ENCODE measurements at regions not wholly inside any gene's neighbourhood (a gene's known extent, or its start where the extent isn't known, plus 50 kb on each side); places are given as distances from the start of the nearest gene placed in this dataset.
A peak's percentile ranks its signal among the peaks of the same experiment; 100 is the strongest.

DNA sequence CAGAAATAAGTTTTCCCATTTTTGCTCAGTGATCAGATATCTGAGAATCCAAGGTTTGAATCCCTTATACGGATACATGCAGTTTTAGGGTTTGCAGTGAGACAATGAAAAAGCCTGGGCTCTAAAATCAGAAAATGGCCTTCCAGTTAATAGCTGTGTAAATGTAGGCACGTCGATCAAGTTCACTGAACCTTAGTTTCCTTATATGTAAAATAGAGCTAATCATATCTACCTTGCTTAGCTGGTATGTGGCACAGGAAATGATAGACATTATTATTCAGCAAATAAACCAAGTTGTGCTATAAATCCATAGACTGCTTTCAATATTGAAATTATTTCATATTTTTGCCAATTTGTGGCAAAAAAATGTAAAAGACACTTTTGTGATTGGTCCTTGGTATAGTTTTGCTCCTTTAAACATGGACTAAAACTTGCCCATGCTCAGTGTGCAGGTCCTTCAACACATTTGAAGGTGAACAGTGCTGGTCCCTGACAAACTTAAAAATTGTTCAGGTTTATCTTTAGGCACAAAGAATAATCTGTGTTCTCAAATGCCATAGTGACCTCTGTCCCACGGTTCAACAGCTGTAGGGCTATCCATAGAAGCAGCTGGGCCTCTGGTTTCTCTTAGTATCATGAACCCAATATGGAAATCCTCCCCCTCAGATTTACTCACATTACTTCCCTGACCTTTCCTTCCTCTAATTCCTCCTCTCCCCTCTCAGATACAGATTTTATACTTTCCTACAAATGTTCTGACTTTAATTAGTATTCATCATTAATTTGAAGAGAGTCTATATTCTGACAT is 51.0 kb downstream of the CCDC54 start:
- DNase-seq (ENCODE audit: low read depth) = no peak

DNA sequence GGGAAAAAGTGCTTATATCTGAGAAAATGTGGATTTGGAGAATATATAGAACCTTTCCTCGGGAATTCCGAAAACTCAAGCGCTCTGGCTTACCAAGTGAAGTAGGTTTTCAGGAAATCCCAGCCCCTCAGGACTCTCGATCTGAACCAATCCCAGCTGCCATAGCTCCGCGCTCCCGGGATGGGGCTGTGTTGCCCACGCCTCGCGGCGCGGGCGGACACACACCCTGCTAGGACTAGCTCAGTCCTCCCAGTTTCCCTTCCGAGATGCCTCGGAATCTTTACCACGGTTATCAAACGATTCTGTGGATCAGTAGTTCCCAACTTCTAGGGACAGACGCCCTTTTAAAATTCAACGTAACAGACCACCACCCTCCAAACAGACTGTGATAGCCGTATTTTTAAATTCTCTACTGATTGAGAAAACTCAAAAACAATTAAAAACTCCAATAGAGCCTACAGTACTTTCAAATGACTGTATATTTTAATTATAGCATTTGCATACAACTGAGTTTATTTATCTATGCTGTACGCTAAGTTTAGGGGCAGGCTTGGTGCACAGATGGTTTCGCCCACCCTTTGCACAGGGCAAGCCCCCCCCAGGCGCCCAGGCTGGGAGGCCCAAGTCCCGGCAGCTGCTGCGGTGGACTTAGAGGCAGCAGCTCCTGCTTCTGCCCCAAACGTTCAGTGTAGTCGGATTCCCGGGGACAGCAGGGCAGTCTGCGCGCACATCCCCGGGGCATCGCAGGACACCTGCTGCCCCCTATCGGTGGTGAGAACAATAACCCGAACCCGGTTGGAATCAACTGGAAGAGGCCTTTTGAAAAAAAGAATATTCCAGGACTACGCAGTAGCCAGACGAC is 52.3 kb downstream of the CCDC54 start:
- peak; percentile 88 for DNase-seq (ENCODE audit: low read depth)

DNA sequence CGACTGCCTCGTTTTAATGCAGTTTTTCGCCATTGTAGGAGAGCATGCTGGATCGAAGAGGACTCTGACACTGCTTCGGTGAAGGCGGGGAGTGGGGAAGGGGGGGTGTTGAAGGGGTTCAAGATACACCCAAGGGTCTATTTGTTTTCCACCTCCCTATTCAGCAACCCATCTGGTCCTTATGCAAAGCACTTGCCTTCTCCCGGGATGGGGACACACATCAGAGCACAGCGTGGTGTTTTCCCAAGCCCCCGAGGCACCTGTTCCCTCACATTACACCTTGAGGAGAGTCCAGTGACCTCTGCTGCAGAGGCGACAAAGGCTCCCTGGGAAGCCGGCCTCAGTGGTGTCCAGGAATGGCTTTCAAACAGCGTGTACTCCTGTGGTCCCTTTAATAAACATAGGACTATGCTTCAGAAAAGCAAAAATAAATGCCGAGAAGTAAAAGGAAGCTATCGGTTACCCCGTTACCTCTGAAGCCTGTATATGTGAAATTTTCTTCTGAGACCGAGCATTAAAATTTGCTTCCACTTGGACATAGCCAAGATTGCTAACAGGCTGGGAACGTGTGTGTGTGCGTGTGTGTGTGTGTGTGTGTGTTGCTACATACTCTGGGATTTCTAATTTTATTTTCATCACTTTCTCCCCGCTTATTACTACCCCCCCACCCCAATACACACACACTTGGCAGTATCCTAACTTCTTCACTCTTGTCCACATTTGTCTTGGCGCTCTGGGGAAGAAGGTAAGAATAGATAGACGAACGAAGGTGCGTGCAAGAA is 53.2 kb downstream of the CCDC54 start:
- DNase-seq (ENCODE audit: low read depth) = peak; percentile 59

DNA sequence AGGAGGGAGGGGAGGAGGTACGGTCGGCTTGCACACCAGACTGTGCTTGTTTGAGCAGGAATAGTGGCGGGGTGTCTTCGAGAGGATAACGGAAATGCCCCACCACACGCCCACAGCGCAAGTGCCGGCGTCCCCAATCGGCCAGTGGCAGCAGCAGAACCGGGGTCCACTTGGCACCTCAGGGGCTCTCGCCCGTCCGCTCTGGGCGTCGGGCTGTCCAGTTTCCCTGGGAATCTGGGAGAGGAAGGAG is 53.7 kb downstream of the CCDC54 start:
- peak; percentile 10 for DNase-seq (ENCODE audit: low read depth)

DNA sequence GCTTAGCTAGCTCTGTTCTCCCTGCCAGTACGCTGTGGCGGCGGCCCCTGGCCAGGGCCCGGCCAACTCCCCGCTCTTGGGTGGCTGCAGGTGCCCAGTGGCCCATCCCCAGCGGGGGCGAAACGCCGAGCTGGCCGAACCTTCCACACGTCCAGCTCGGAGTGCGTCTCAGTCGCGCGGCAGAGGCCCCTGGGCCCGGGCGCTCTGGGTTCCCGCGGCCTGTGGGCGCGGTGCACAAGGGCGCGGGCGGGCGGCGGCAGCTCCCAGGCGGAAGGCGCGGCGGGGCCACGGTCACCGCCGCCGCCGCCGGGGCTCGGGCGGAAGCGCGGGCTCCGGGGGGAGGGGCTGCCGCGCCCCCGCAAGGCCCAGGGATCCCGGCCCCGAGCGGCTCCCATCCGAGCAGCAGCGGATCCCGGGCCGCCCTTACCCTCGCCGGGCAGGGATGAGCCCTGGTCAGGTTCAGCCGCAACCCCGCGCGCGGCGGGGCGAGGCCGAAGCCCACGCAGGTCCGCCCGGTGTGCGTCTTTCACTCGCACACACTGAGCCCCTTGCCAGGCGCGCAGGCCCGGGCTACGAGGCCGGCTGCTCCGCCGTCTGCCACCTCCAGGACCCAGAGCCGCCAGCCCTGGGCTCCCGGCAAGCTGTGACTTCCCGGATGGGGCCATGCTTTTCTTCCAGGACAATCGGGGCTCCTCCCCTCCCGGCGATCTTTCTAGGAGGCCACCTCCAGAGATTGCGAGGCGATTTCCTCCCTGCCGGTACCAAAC is 54.2 kb downstream of the CCDC54 start:
- DNase-seq (ENCODE audit: low read depth) = peak; percentile 41

DNA sequence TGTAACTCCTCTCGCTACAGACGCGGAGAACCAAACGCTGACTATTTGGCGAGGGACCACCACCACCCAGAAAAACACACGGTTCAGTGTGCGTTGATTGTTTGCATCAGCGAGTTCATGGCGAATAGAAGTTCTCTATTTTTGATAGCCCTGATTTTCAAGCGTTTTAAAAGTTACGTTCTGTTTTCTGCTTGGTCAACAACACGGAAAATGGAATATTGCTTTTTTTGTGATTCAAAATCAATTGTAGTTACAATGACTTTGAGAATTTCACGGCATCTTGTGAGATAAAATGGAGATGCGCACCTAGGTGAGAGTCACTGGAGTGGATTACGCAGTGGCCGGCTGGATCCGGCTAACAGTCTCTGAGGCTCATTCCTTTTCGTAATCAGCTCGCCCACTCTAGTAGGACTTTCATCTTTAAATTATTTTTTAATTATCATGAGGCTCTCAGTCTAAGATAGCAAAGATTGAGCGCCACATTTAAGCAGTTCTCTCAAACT is 54.8 kb downstream of the CCDC54 start:
- DNase-seq (ENCODE audit: low read depth) = peak; percentile 41

DNA sequence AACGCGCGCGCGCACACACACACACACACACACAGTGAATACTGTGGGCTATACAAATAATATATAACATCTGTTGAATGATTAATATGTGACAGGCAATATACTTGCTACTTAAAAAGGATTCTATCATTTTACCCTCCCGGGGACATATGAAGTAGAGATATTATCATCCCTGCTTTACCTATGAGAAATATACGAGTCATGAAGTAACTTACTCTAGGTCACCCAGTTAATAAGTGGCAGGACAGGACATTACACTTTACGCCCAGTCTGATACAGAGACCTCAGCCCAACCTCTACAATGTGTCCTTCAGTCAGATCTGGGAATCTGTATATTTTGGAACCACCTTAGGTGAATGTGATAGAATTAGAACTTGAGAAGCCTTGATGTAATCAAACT is 55.4 kb downstream of the CCDC54 start:
- DNase-seq (ENCODE audit: low read depth) = no peak

DNA sequence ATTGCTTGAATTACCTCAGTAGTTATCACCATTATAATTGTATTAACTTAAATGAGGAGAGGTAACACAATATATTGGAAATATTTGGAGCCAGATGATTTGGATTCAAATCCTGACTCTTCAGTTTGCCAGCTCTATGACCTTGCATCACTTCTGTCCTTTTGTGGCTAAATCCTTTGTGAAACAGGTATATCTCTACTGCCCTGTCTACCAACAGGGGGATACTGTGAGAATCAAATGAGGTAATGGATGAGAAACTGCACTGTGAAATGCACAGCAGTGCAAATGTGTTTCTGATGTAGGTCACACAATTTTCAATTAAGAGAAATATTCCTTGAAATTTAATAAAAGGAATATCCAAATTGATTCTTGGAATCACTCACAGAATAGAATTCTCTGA is 58.8 kb downstream of the CCDC54 start:
- DNase-seq (ENCODE audit: low read depth) = no peak

DNA sequence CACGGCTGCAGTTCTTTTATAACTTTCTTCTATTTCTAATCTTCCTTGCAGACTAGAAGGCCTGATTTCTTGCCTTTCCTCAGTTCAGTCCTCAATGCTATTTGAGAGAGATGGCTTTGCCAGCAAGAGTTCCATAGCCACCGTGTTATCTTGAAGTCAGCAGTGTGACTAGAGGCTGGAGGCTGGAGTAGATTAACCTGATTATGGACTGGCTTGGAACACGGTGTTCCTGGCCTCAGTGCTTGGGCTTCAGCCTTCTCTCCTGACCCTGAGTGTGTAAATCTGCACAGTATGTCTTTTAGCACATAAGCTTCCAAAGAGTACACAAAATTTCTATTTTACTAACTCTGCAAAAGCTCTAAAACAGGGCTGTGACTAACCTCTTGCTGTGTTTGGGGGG is 61.4 kb downstream of the CCDC54 start:
- no peak for DNase-seq (ENCODE audit: low read depth)

DNA sequence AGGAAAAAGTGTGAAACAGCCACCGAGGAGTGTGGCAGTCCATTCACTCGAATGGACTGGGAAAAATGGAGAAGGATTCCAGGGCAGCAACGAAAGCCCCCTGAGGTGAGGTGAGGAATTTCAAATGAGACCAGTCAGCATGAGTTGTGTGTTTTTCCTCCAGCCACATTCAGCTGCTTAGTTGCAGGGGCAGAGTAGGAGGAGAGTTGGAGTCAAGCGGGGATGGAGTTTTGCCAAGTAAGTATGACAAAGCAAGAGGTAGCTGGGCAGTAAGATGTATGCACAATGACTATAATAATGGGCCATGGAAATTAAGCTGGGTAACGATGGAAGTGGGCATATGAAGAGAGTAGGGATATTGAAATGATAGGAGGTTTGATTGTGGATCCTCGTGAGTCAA is 64.4 kb downstream of the CCDC54 start:
- DNase-seq (ENCODE audit: low read depth) = no peak

DNA sequence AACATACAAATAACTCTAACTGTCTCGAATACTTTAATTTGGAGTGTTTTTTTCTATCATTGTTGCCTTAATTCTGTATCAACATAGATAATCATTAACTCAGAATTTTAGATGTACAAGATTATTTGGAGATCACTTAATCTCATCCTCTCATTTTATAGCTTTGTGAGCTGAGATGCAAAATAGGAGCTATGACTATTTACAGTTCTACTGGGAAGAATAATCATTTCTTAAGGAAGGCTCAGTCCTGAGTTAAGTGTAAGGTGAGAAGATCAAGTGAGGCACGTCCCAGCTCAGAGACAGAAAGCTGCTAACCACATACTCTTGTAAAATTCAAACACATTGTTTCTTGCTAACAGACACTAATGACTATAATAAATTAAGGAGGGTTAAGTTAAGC is 66.2 kb downstream of the CCDC54 start:
- DNase-seq (ENCODE audit: low read depth) = no peak

DNA sequence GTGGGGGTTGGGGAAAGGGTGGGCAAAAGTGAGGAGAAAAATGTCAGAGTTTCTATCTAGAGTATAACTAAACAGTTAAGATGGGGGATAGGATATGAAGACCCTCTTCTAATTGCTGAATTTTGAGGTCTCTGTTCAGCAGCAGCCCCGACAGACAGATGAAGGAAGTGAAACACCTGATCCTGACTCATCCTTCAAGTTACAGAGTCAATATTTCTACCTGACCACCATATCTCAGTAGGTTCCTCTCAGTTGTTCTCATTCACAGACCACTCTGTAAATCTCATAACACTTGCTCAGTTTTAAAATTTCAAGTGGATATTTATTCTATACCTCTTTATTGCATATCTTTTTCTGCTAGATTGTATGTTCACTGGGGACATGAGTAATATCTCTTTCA is 69.5 kb downstream of the CCDC54 start:
- no peak for DNase-seq (ENCODE audit: low read depth)

DNA sequence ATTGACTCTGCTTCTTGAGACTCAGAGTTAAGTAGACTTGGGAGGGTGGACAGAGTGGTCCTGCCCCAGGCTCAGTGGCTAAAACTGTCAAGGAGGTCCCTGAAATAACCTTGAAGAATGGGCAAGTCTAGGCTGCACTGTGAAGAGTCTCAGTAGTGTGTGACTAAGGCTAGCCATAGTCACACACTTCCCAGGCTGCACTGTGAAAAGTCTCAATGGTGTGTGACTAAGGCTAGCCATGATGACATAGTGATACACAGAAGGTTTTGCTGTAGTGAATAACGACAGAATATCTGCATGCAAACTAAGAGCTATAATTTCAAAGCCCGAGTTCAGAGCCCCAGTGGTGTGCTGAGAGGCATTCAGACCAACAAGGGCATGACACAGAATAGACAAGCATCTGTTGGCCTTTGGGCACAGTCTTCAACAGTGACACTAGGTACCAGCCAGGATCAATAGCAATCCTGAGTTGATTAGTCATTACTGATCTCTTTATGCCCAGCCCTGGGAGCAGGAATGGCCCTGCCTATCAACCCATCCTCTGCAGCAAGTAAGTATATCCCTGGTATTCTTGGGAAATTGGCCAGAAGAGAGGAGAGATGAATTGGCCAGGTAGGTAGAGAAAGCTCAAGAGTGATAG is 72.4 kb upstream of the BBX start:
- no peak for DNase-seq (ENCODE audit: low read depth)

DNA sequence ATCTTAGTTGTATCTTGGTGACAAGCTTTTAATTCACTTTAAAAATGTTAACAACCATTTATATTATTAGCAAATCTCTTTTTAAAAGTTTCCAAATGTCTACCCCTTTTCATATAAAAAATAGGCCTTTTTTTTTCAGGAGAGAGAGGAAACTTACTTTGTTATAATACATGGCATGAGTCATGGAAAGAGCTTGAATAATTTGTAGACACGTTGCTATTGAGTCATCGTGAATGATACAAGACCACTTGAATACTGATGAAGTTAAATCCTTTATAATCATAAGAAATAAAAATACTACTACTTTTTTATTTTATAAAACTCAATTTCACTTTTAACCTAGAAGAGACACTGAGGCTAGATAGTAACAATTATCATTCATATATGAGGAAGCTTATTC is 70.3 kb upstream of the BBX start:
- DNase-seq (ENCODE audit: low read depth) = peak; percentile 65

DNA sequence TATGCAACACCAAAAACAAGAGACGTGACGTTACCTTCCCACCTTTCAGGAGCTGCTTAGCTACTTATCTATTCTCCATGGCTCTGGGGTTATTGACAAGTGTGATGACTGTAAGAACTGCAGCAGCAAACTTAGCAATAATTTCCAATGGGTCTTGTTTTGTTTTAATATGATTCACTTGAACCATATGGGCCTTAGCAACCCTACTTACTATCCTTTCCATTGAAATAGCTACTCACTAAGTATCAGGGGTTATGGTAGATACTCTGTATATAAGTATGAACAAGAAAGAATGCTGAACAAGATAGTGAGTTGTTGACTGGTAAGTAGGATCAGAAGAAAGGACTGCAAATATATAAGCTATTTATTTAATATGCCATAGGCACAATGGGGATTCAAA is 69.3 kb upstream of the BBX start:
- DNase-seq (ENCODE audit: low read depth) = no peak

DNA sequence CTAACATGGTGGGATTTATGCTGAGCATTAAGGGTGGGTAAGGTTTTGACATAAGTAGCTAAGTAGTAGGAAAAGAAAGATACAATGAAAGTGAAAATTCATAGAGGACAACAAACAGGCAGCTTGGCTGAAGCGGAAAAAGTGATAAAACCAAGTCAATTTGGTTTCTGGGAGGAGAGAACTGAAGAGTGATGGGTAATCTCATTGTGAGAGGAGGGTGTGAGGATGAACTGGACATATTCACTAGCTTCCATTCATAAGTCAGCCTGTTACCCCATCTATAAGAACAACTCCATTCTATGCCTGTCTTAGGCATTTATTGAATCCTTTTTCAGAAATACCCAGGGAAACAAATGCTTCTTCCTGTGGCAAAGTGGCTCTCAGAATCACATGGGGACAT is 67.1 kb upstream of the BBX start:
- no peak for DNase-seq (ENCODE audit: low read depth)

DNA sequence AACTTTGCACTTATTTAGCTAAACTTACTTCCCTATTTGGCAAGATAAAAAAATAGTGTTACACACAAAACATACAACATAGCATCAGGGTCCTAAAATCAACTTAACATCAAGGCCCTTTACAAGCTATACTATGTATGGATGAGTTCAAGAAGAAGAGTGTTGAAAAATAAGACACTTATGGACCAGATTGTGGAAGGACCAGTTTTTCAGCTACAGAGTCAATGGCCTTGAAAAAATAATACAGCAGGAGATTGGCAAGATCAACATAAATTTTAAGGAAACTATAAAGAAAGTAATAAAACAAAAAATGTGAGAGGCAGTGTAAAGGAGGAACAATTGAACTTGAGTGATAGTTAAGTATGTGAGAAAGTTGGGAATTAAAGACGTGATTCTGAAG is 66.3 kb upstream of the BBX start:
- DNase-seq (ENCODE audit: low read depth) = no peak

DNA sequence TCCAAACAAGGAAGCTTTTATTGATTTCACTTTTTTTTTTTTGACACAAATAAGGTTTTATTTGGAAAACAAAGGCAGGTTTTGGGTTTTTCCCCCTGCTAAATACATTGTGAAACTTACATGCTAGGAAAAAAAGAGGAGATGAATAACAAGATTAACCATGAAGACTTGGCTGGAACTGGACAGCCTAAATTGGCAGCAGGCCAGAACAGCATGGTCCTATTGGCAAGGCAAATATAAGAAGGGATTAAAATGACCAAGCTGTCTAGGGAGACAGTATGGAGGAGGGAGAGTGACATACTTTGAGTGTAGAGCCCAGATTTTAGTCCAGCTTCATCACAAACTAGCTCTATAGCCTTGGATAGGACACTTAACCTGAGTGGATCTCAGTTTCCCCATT is 63.9 kb upstream of the BBX start:
- DNase-seq (ENCODE audit: low read depth) = peak; percentile 47

DNA sequence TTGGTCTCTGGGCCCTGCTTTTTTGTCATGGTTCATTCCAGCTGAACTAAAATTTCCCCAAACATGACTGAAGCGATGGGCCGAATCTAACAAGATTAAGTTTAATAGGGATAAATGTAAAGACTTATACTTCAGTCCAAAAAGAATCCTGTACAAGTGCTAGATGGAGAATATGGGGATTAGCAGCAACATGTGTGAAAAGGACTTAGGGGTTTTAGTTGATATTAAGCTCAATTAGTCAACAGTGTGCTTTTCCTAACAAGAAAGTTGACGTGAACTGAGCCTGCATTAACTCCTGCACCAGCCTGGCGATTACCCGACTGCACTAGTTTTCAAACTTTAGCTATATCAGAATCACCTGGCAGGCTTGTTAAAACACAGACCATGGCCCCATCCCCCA is 61.0 kb upstream of the BBX start:
- no peak for DNase-seq (ENCODE audit: low read depth)

DNA sequence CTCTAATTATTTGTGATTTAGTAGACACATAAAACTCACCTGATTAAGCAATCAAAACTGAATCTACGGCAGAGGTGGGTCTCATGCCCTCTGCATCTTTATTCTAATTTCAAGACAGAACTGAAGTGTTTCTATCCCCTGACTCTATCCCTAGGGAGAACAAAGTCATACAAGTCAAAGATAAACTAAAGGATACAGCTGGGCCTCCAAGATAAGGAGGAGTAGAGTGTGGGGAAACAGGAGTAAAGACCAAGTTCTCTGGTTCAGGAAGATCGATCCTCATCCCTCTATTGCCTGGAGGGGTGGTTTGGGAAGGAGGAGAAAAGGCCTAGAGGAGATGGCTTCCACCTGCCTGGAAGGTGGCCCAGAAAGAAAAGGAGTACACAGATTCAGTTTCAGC is 58.7 kb upstream of the BBX start:
- no peak for DNase-seq (ENCODE audit: low read depth)

DNA sequence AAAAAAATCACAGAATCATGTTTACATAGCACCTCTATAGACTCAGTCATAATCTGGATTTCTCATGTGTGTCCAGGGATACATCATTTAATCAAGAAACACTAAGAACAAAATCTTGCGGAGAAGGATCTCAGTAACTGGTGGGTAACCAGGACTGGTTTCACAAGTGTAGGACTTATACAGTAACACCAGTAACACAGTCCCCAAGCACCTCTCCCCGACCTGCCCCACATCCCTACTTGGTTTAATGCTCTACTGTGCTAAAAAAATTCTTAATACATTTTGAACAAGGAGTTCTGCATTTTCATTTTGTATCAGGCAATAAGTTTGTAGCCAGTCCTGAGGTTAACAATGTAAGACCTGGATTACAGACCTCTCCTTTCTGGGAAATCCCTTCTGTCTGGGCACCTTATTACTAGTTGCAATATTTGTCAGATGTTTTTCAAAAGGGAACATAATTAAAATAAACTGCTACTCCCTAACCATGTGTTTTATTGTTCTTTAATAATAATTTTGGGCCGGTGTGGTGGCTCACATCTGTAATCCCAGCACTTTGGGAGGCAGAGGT is 57.6 kb upstream of the BBX start:
- DNase-seq (ENCODE audit: low read depth) = no peak
